Left lung (tissue), 4 donors: ENCODE measurements at regions not wholly inside any gene's neighbourhood (a gene's known extent, or its start where the extent isn't known, plus 50 kb on each side); places are given as distances from the start of the nearest gene placed in this dataset.

Source experiments
- ATAC-seq: fragments of 200-7000 bp; cut with Tn5 transposase; one replicate; pipeline ENCODE4 v1.9.1; 2020; ENCODE audit warnings: moderate library complexity
- DNase-seq, 4 donors: peaks; one replicate each; pipeline ENCODE4 v3.0.0-alpha.2; 2013 to 2020
- H3K27ac ChIP-seq, 2 donors: fragments of 200-600 bp; sonication (generic) in 1 of 2; one replicate each; pipeline versions ENCODE4 v1.5.0 to v1.8.0; 2020 to 2021
- H3K27me3 ChIP-seq, 2 donors: fragments of 200-600 bp; sonication (generic) in 1 of 2; one replicate each; pipeline versions ENCODE4 v1.5.0 to v1.8.0; 2020 to 2021
- H3K36me3 ChIP-seq, 2 donors: fragments of 200-600 bp; sonication (generic) in 1 of 2; one replicate each; pipeline versions ENCODE4 v1.5.0 to v1.8.0; 2020 to 2021
- H3K4me1 ChIP-seq, 2 donors: fragments of 200-600 bp; one replicate each; pipeline ENCODE4 v1.8.0; 2021
- H3K4me3 ChIP-seq, 2 donors: fragments of 200-600 bp; sonication (generic) in 1 of 2; one replicate each; pipeline versions ENCODE4 v1.5.0 to v1.8.0; 2020 to 2021; ENCODE audit warnings: mild to moderate bottlenecking in 1 of 2
- H3K9me3 ChIP-seq, 2 donors: fragments of 200-600 bp; sonication (generic) in 1 of 2; one replicate each; pipeline versions ENCODE4 v1.5.0 to v1.8.0; 2020 to 2021
- CTCF ChIP-seq, 2 donors: fragments of 200-600 bp; sonication (generic) in 1 of 2; IDR thresholded peaks; one replicate each; pipeline versions ENCODE4 v1.5.0 to v1.8.0; 2021; ENCODE audit warnings: antibody characterized with exemption in 2 of 2
- intact Hi-C, 2 donors: fragments of 100-400 bp; cut with DNase I; formaldehyde crosslinking; loops; one replicate each; pipeline versions ENCODE4 v1.11.2 to v1.14.2; 2022
- donor health status: DM: no; HTN: yes; CAD: no.
- donor health status: DM: no; HTN: no; CAD: no.

GRCh38 chr1:29538586-29538985 lies 302.3 kb downstream of the PTPRU start:
- Histone ChIP-seq H3K36me3 (no peaks in the 10 kb centered on the region), H3K27me3 (peaks cover 0 to 8% of the 10 kb centered on the region in 2 donors), H3K9me3 (no peaks in the 10 kb centered on the region), H3K27ac (no peak overlapping the region), H3K4me1 (no peaks in the 10 kb centered on the region), H3K4me3 (no peak overlapping the region)
- intact Hi-C loops = no loop called here
- DNase-seq = no peak
- ATAC-seq = no peak
- TF ChIP-seq CTCF (IDR thresholded peaks at IDR 0.05) = no peak

- no peak for DNase-seq
- peaks cover 0 to 5% of the 10 kb centered on the region in 2 donors for H3K27me3 ChIP-seq
- H3K9me3 ChIP-seq = peaks cover 0 to 22% of the 10 kb centered on the region in 2 donors
- H3K36me3 ChIP-seq = no peaks in the 10 kb centered on the region
- H3K27ac ChIP-seq = no peak overlapping the region
- ATAC-seq = no peak
- H3K4me3 ChIP-seq = no peak overlapping the region
- H3K4me1 ChIP-seq = no peaks in the 10 kb centered on the region
- intact Hi-C loops = no loop called here
- no peak for TF ChIP-seq CTCF (IDR thresholded peaks at IDR 0.05)
Observed at GRCh38 chr1:29532751-29533150, 296.4 kb downstream of the PTPRU start.

- H3K9me3 ChIP-seq = peaks cover 0 to 22% of the 10 kb centered on the region in 2 donors
- no peak overlapping the region for H3K27ac ChIP-seq
- no peak for TF ChIP-seq CTCF (IDR thresholded peaks at IDR 0.05)
- H3K4me3 ChIP-seq = no peak overlapping the region
- ATAC-seq = no peak
- intact Hi-C loops = no loop called here
- no peaks in the 10 kb centered on the region for H3K4me1 ChIP-seq
- peaks cover 0 to 10% of the 10 kb centered on the region in 2 donors for H3K27me3 ChIP-seq
- no peaks in the 10 kb centered on the region for H3K36me3 ChIP-seq
- no peak for DNase-seq
Observed at GRCh38 chr1:29532285-29532684, 296.0 kb downstream of the PTPRU start.

- no peaks in the 10 kb centered on the region for H3K4me1 ChIP-seq
- peaks cover 0 to 22% of the 10 kb centered on the region in 2 donors for H3K9me3 ChIP-seq
- no peak for TF ChIP-seq CTCF (IDR thresholded peaks at IDR 0.05)
- no peaks in the 10 kb centered on the region for H3K36me3 ChIP-seq
- no peak overlapping the region for H3K4me3 ChIP-seq
- DNase-seq (no peak), ATAC-seq (no peak)
- H3K27me3 ChIP-seq = peaks cover 0 to 17% of the 10 kb centered on the region in 2 donors
- intact Hi-C loops = no loop called here
- H3K27ac ChIP-seq = no peak overlapping the region
Observed at GRCh38 chr1:29531596-29531995, 295.3 kb downstream of the PTPRU start.

- no peak for DNase-seq
Observed at GRCh38 chr1:29529677-29530278, 293.5 kb downstream of the PTPRU start.

More at GRCh38 chr1:29529677-29530278, 293.5 kb downstream of the PTPRU start:
- Histone ChIP-seq H3K27me3 (peaks cover 0 to 21% of the 10 kb centered on the region in 2 donors), H3K9me3 (peaks cover 0 to 22% of the 10 kb centered on the region in 2 donors), H3K4me1 (no peaks in the 10 kb centered on the region), H3K27ac (no peak overlapping the region), H3K36me3 (no peaks in the 10 kb centered on the region), H3K4me3 (no peak overlapping the region)
- no peak for ATAC-seq
- intact Hi-C loops = no loop called here
- TF ChIP-seq CTCF (IDR thresholded peaks at IDR 0.05) = no peak
